Tibial artery (tissue), 4 donors: ENCODE measurements at regions not wholly inside any gene's neighbourhood (a gene's known extent, or its start where the extent isn't known, plus 50 kb on each side); places are given as distances from the start of the nearest gene placed in this dataset.

Experiments used
- DNase-seq, 2 donors: peaks; one replicate each; pipeline ENCODE4 v3.0.0-alpha.2; 2019
- H3K27ac ChIP-seq, 2 donors: fragments of 200-600 bp; sonication (generic) in 1 of 2; 1 replicate in 1 of 2; 2 replicates in 1 of 2; pipeline ENCODE4 v1.5.1; 2018 to 2019; ENCODE audit warnings: mild to moderate bottlenecking in 1 of 2
- H3K27me3 ChIP-seq, 2 donors: fragments of 200-600 bp; sonication (generic) in 1 of 2; one replicate each; pipeline versions ENCODE4 v1.5.1 to v1.6.0; 2016 to 2019
- H3K36me3 ChIP-seq, 3 donors: fragments of 200-600 bp; sonication (generic) in 2 of 3; one replicate each; pipeline ENCODE4 v1.5.1; 2016 to 2019; ENCODE audit warnings: mild to moderate bottlenecking in 2 of 3
- H3K4me1 ChIP-seq, 4 donors: fragments of 200-600 bp; sonication (generic) in 2 of 4; 1 replicate in 3 of 4; 2 replicates in 1 of 4; pipeline ENCODE4 v1.5.1; 2016 to 2019
- H3K4me3 ChIP-seq, 2 donors: fragments of 200-600 bp; sonication (generic) in 1 of 2; 1 replicate in 1 of 2; 2 replicates in 1 of 2; pipeline ENCODE4 v1.5.1; 2018 to 2019; ENCODE audit warnings: mild to moderate bottlenecking in 2 of 2
- H3K9me3 ChIP-seq, 3 donors: fragments of 200-600 bp; sonication (generic) in 1 of 3; one replicate each; pipeline ENCODE4 v1.5.1; 2016 to 2019
- CTCF ChIP-seq, 2 experiments: fragments of 200-600 bp in 1 of 2; fragments of 450-650 bp in 1 of 2; IDR thresholded peaks; one replicate each; pipeline ENCODE4 v1.5.1; 2017 to 2019; ENCODE audit warnings: antibody characterized with exemption in 2 of 2, mild to moderate bottlenecking in 1 of 2, moderate library complexity in 1 of 2
- intact Hi-C: fragments of 100-400 bp; cut with DNase I; formaldehyde crosslinking; loops from one replicate; pipeline ENCODE4 v1.15.0; 2023; ENCODE audit warnings: low total_unique reads

GRCh38 chr4:28256295-28256694 lies 1395.7 kb downstream of the STIM2 start:
- no peak overlapping the region for H3K27ac ChIP-seq
- no peak for DNase-seq
- intact Hi-C loops, result no loop called here
- H3K27me3 ChIP-seq, result no peaks in the 10 kb centered on the region
- H3K36me3 ChIP-seq, result no peaks in the 10 kb centered on the region
- no peak overlapping the region for H3K4me3 ChIP-seq
- no peaks in the 10 kb centered on the region for H3K9me3 ChIP-seq
- TF ChIP-seq CTCF (IDR thresholded peaks at IDR 0.05), result no peak
- H3K4me1 ChIP-seq, result no peaks in the 10 kb centered on the region

- H3K36me3 ChIP-seq, result no peaks in the 10 kb centered on the region
- no peak for TF ChIP-seq CTCF (IDR thresholded peaks at IDR 0.05)
- H3K4me3 ChIP-seq, result no peak overlapping the region
- no peak for DNase-seq
- intact Hi-C loops, result no loop called here
- no peaks in the 10 kb centered on the region for H3K9me3 ChIP-seq
- H3K4me1 ChIP-seq, result no peaks in the 10 kb centered on the region
- H3K27me3 ChIP-seq, result no peaks in the 10 kb centered on the region
- H3K27ac ChIP-seq, result no peak overlapping the region
Observed at GRCh38 chr4:28259951-28260350, 1399.3 kb downstream of the STIM2 start.

- no peaks in the 10 kb centered on the region for H3K36me3 ChIP-seq
- no peak overlapping the region for H3K27ac ChIP-seq
- intact Hi-C loops, result no loop called here
- no peak for DNase-seq
- H3K9me3 ChIP-seq, result no peaks in the 10 kb centered on the region
- no peaks in the 10 kb centered on the region for H3K27me3 ChIP-seq
- no peaks in the 10 kb centered on the region for H3K4me1 ChIP-seq
- H3K4me3 ChIP-seq, result no peak overlapping the region
- TF ChIP-seq CTCF (IDR thresholded peaks at IDR 0.05), result no peak
Observed at GRCh38 chr4:28267166-28267565, 1406.5 kb downstream of the STIM2 start.

DNA sequence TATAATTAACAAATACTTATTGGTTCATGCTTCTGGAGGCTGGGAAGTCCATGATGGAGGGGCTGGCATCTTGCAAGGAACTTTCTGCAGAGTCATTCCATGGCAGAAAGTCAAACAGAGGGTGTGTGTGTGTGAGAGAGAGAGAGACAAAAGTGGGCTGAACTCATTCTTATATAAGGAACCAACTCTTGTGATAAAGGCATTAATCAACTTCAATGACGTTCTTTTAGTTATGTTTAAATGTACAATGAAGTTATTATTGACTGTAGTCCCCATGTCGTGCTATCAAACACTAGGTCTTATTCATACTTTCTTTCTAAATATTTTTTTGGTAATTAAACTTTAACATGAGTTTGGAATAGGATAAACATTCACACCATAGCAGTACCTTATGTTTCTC lies 1408.8 kb downstream of the STIM2 start:
- Histone ChIP-seq H3K9me3 (no peaks in the 10 kb centered on the region), H3K27ac (no peak overlapping the region), H3K4me1 (no peaks in the 10 kb centered on the region), H3K36me3 (no peaks in the 10 kb centered on the region), H3K4me3 (no peak overlapping the region), H3K27me3 (no peaks in the 10 kb centered on the region)
- no peak for TF ChIP-seq CTCF (IDR thresholded peaks at IDR 0.05)
- DNase-seq, result no peak
- intact Hi-C loops, result no loop called here

DNA sequence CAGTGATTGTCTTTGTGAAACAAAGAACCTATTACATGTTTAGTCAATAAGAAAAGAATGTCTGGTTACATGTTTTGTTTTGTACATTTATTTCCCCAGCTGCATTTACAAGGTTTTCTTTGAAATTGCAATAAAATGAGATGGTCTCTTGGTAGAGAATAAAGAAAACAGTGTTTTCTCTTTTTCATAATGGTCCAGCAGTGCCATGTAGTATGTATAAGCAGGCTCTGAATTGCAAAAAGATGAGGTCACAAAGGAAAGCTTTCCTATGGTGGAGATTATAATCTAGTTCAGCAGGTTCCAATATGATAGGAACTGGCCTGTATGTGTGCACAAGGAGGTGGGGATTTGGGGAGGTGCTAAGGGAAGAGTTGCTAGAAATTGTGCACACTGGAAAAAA lies 1417.3 kb downstream of the STIM2 start:
- TF ChIP-seq CTCF (IDR thresholded peaks at IDR 0.05), result no peak
- Histone ChIP-seq H3K4me3 (no peak overlapping the region), H3K36me3 (no peaks in the 10 kb centered on the region), H3K27me3 (no peaks in the 10 kb centered on the region), H3K27ac (no peak overlapping the region), H3K4me1 (no peaks in the 10 kb centered on the region), H3K9me3 (no peaks in the 10 kb centered on the region)
- no peak for DNase-seq
- intact Hi-C loops, result no loop called here

GRCh38 chr4:28278676-28279075 lies 1418.0 kb downstream of the STIM2 start:
- no peak overlapping the region for H3K27ac ChIP-seq
- no peak for DNase-seq
- TF ChIP-seq CTCF (IDR thresholded peaks at IDR 0.05), result no peak
- H3K4me3 ChIP-seq, result no peak overlapping the region
- H3K36me3 ChIP-seq, result no peaks in the 10 kb centered on the region
- H3K9me3 ChIP-seq, result no peaks in the 10 kb centered on the region
- H3K4me1 ChIP-seq, result no peaks in the 10 kb centered on the region
- intact Hi-C loops, result no loop called here
- H3K27me3 ChIP-seq, result no peaks in the 10 kb centered on the region
